Skeletal muscle satellite cell (primary cell): ENCODE measurements at regions not wholly inside any gene's neighbourhood (a gene's known extent, or its start where the extent isn't known, plus 50 kb on each side); places are given as distances from the start of the nearest gene placed in this dataset.

Experiments used
- H3K27me3 ChIP-seq: 2 replicates; pipeline ENCODE4 v1.7.0; 2013; ENCODE audit warnings: low read length; ENCODE audit not compliant: control insufficient read depth, insufficient read depth
- H3K36me3 ChIP-seq: 2 replicates; pipeline ENCODE4 v1.7.0; 2013; ENCODE audit warnings: mild to moderate bottlenecking, control low read depth, low read length; ENCODE audit not compliant: insufficient read depth
- H3K4me1 ChIP-seq: 2 replicates; pipeline ENCODE4 v1.7.0; 2013; ENCODE audit warnings: low read length; ENCODE audit not compliant: control insufficient read depth, insufficient read depth
- H3K4me2 ChIP-seq: 2 replicates; pipeline ENCODE4 v1.7.0; 2013; ENCODE audit warnings: mild to moderate bottlenecking, low read length
- H3K4me3 ChIP-seq: 2 replicates; pipeline ENCODE4 v1.7.0; 2013; ENCODE audit warnings: low read length
- H3K9ac ChIP-seq: 2 replicates; pipeline ENCODE4 v1.7.0; 2013; ENCODE audit warnings: mild to moderate bottlenecking, low read depth, low read length, moderate library complexity
- H3K9me3 ChIP-seq: replicated peaks from 2 replicates; pipeline ENCODE4 v1.7.0; 2013; ENCODE audit warnings: mild to moderate bottlenecking, control low read depth, low read length

GRCh38 chr1:112061901-112062320, 72.4 kb upstream of the KCND3 start:
- H3K9me3 ChIP-seq: no peaks in the 10 kb centered on the region
- no peaks in the 10 kb centered on the region for H3K4me1 ChIP-seq
- no peaks in the 10 kb centered on the region for H3K36me3 ChIP-seq
- H3K4me2 ChIP-seq: no peak overlapping the region
- no peak overlapping the region for H3K4me3 ChIP-seq
- peaks cover 26% of the 10 kb centered on the region for H3K27me3 ChIP-seq
- H3K9ac ChIP-seq: no peak overlapping the region

GRCh38 chr1:112063781-112064728, 74.6 kb upstream of the KCND3 start:
- no peaks in the 10 kb centered on the region for H3K9me3 ChIP-seq
- H3K27me3 ChIP-seq: peaks cover 26% of the 10 kb centered on the region
- H3K4me2 ChIP-seq: no peak overlapping the region
- no peaks in the 10 kb centered on the region for H3K4me1 ChIP-seq
- no peak overlapping the region for H3K4me3 ChIP-seq
- H3K36me3 ChIP-seq: no peaks in the 10 kb centered on the region
- no peak overlapping the region for H3K9ac ChIP-seq

GRCh38 chr1:112067989-112068388, 78.5 kb upstream of the KCND3 start:
- Histone ChIP-seq H3K36me3 (no peaks in the 10 kb centered on the region), H3K9me3 (no peaks in the 10 kb centered on the region), H3K4me3 (no peak overlapping the region), H3K27me3 (peaks cover 20% of the 10 kb centered on the region), H3K4me1 (no peaks in the 10 kb centered on the region), H3K4me2 (no peak overlapping the region), H3K9ac (no peak overlapping the region)

- H3K4me1 ChIP-seq: no peaks in the 10 kb centered on the region
- no peaks in the 10 kb centered on the region for H3K36me3 ChIP-seq
- H3K27me3 ChIP-seq: peaks cover 3% of the 10 kb centered on the region
- no peak overlapping the region for H3K9ac ChIP-seq
- no peak overlapping the region for H3K4me2 ChIP-seq
- H3K4me3 ChIP-seq: no peak overlapping the region
- no peaks in the 10 kb centered on the region for H3K9me3 ChIP-seq
Measured at GRCh38 chr1:112070677-112071076, 81.2 kb upstream of the KCND3 start.

GRCh38 chr1:112074711-112075110, 85.2 kb upstream of the KCND3 start:
- no peak overlapping the region for H3K4me3 ChIP-seq
- no peaks in the 10 kb centered on the region for H3K36me3 ChIP-seq
- no peak overlapping the region for H3K9ac ChIP-seq
- no peaks in the 10 kb centered on the region for H3K9me3 ChIP-seq
- H3K4me2 ChIP-seq: no peak overlapping the region
- no peaks in the 10 kb centered on the region for H3K4me1 ChIP-seq
- no peaks in the 10 kb centered on the region for H3K27me3 ChIP-seq

- no peaks in the 10 kb centered on the region for H3K9me3 ChIP-seq
- H3K4me1 ChIP-seq: no peaks in the 10 kb centered on the region
- H3K27me3 ChIP-seq: no peaks in the 10 kb centered on the region
- no peak overlapping the region for H3K4me3 ChIP-seq
- H3K36me3 ChIP-seq: no peaks in the 10 kb centered on the region
- no peak overlapping the region for H3K4me2 ChIP-seq
- H3K9ac ChIP-seq: no peak overlapping the region
Measured at GRCh38 chr1:112075566-112075965, 86.1 kb upstream of the KCND3 start.

- no peaks in the 10 kb centered on the region for H3K4me1 ChIP-seq
- H3K4me2 ChIP-seq: no peak overlapping the region
- H3K4me3 ChIP-seq: no peak overlapping the region
- no peak overlapping the region for H3K9ac ChIP-seq
- H3K9me3 ChIP-seq: no peaks in the 10 kb centered on the region
- no peaks in the 10 kb centered on the region for H3K36me3 ChIP-seq
- no peaks in the 10 kb centered on the region for H3K27me3 ChIP-seq
Measured at GRCh38 chr1:112079446-112079845, 90.0 kb upstream of the KCND3 start.

GRCh38 chr1:112083487-112083886, 94.0 kb upstream of the KCND3 start:
- H3K4me1 ChIP-seq: no peaks in the 10 kb centered on the region
- H3K9me3 ChIP-seq: no peaks in the 10 kb centered on the region
- no peaks in the 10 kb centered on the region for H3K36me3 ChIP-seq
- no peak overlapping the region for H3K9ac ChIP-seq
- H3K27me3 ChIP-seq: no peaks in the 10 kb centered on the region
- no peak overlapping the region for H3K4me3 ChIP-seq
- no peak overlapping the region for H3K4me2 ChIP-seq

- Histone ChIP-seq H3K4me1 (no peaks in the 10 kb centered on the region), H3K36me3 (no peaks in the 10 kb centered on the region), H3K9ac (no peak overlapping the region), H3K27me3 (no peaks in the 10 kb centered on the region), H3K4me2 (no peak overlapping the region), H3K9me3 (no peaks in the 10 kb centered on the region), H3K4me3 (no peak overlapping the region)
Measured at GRCh38 chr1:112092656-112093371, 103.3 kb upstream of the KCND3 start.

- no peaks in the 10 kb centered on the region for H3K9me3 ChIP-seq
- H3K4me3 ChIP-seq: no peak overlapping the region
- no peak overlapping the region for H3K9ac ChIP-seq
- H3K4me1 ChIP-seq: no peaks in the 10 kb centered on the region
- H3K4me2 ChIP-seq: no peak overlapping the region
- H3K36me3 ChIP-seq: no peaks in the 10 kb centered on the region
- H3K27me3 ChIP-seq: no peaks in the 10 kb centered on the region
Measured at GRCh38 chr1:112093372-112093694, 103.9 kb upstream of the KCND3 start.

- no peaks in the 10 kb centered on the region for H3K4me1 ChIP-seq
- H3K9ac ChIP-seq: no peak overlapping the region
- H3K36me3 ChIP-seq: no peaks in the 10 kb centered on the region
- H3K4me2 ChIP-seq: no peak overlapping the region
- no peaks in the 10 kb centered on the region for H3K27me3 ChIP-seq
- H3K9me3 ChIP-seq: no peaks in the 10 kb centered on the region
- H3K4me3 ChIP-seq: no peak overlapping the region
Measured at GRCh38 chr1:112099979-112100378, 110.5 kb upstream of the KCND3 start.
